GM19372 (cell line): ENCODE measurements at regions not wholly inside any gene's neighbourhood (a gene's known extent, or its start where the extent isn't known, plus 50 kb on each side); places are given as distances from the start of the nearest gene placed in this dataset.
"Not testable (repeated sequence)": the region's sequence is repeated elsewhere in the genome, so short reads cannot be mapped to it uniquely, and the experiment has no call there.

Experiments used
- ATAC-seq: cut with Tn5 transposase; IDR thresholded peaks from one replicate; pipeline ENCODE4 v1.9.1; 2021; ENCODE audit warnings: mild to moderate bottlenecking, low read depth, moderate library complexity; ENCODE audit not compliant: unreplicated experiment

- no peak for ATAC-seq
Observed at GRCh38 chr6:22150368-22151035, 146.3 kb downstream of the PRL start.

- ATAC-seq: no peak
Observed at GRCh38 chr6:22151892-22152291, 144.9 kb downstream of the PRL start.

DNA sequence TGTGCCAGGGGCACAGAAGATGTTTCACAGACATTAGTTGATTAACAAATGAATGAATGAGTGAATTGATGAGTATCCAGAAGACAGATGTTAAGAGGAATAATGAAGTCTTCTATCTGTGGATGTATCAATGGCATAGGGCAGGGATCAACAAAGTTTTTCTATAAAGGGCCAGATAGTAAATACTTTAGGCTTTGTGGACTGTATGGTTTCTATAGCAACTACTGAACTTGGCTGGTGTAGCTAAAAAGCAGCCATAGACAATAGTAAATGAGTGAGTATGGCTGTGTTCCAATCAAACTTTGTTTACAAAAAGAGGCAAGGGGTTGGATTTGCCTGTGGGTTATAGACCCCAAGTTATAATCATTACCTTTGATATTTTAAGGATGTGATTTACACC is 144.0 kb downstream of the PRL start:
- ATAC-seq: no peak

GRCh38 chr6:22153384-22154158 is 143.3 kb downstream of the PRL start:
- ATAC-seq: no peak

DNA sequence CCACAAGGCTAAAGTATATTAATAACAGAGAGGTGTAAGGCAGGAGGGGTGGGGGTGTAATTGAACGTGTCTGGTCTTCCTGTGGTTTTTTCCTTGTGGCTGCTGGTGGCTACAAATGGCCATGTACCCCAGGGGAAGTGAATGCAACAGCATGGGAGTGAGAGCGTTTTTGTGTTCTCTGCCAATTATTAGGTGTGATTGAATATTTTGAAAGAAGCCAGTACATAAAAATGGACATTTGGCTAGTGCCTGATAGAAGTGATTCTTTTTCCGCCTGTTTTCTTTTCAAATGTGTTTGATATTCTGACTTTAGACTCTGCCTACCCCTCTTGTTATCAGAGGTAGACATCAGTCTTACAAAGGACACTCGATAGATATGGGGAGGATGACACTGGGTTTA is 141.3 kb downstream of the PRL start:
- ATAC-seq: no peak

GRCh38 chr6:22157233-22157632 is 139.6 kb downstream of the PRL start:
- no peak for ATAC-seq

DNA sequence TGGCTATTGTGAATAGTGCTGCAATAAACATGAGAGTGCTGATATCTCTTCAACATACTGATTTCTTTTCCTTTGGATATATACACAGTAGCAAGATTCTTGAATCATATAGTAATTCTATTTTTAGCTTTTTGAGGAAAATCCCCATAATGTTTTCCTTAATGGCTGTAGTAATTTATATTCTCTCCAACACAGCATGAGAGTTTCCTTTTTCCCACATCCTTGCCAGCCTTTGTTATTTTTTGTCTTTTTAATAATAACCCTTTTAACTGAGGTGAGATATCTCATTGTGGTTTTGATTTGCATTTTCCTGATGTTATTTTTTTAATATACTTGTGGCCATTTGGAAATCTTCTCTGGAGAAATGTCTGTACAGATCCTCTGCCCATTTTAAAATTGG is 132.6 kb downstream of the PRL start:
- ATAC-seq: no peak

GRCh38 chr6:22171006-22171405 is 125.8 kb downstream of the PRL start:
- ATAC-seq: not testable (repeated sequence)

DNA sequence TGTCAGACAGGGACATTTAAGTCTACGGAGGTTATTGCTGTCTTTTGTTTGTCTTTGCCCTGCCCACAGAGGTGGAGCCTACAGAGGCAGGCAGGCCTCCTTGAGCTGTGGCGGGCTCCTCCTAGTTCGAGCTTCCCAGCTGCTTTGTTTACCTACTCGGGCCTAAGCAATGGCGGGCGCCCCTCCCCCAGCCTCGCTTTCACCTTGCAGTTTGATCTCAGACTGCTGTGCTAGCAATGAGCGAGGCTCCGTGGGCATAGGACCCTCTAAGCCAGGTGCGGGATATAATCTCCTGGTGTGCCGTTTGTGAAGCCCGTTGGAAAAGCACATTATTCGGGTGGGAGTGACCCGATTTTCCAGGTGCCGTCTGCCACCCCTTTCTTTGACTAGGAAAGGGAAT is 125.0 kb downstream of the PRL start:
- not testable (repeated sequence) for ATAC-seq

GRCh38 chr6:22173311-22173710 is 123.5 kb downstream of the PRL start:
- no peak for ATAC-seq

DNA sequence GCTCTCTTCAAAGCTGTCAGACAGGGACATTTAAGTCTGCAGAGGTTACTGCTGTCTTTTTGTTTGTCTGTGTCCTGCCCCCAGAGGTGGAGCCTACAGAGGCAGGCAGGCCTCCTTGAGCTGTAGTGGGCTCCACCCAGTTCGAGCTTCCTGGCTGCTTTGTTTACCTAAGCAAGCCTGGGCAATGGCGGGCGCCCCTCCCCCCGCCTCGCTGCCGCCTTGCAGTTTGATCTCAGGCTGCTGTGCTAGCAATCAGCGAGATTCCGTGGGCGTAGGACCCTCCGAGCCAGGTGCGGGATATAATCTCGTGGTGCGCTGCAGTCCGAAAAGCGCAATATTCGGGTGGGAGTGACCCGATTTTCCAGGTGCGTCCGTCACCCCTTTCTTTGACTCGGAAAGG is 116.6 kb downstream of the PRL start:
- ATAC-seq: not testable (repeated sequence)

- no peak for ATAC-seq
Observed at GRCh38 chr6:22184371-22184770, 112.5 kb downstream of the PRL start.

DNA sequence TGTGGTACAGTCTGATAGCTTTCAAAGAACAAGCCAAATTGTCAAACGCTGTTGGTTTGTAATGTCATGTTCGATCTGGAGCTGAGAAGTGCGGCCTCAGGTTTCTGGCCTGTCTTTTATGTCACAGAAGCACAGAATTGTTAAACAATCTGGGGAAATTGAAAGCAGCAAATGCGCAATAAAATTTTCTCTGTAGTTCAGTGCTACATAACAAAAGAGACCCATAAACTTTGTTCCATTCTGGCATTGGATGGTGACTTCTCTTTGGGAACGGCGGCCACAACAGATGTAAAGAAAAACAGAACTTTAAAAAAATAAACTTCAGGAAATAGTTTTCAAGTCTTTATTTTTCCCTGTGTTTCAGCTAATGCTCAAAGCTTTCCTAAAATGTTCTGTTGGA is 106.9 kb downstream of the PRL start:
- no peak for ATAC-seq

DNA sequence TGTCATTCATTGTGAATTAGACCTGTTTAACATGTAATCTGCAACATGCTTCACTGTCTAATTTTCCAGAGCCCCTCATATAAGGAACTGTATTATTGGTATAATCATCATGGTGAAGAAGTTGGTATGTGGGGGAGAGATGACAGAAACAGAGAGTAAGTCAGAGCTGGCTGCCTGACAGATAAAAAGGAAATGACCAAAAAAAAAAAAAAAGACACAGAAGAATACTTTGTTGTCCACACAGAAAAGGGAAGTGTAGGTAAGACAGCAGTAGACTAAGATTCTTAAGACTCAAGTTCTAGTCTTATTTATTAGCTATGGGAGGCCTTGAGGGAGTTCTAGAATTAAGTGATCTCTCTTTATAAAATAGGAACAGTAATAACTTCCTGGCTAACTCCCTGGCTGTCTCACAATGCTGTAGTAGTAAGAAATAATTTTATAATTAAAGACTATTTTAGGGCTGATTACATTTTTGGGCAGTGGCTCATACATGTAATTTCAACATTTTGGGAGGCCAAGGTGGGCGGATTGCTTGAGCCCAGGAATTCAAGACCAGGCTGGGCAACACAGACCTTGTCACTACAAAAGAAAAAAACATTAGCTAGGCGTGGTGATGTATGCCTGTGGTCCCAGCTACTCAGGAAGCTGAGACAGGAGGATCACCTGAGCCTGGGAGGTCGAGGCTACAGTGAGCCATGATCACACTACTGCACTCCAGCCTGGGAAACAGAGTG is 102.5 kb downstream of the PRL start:
- ATAC-seq: no peak

GRCh38 chr6:22199771-22200170 is 97.1 kb downstream of the PRL start:
- no peak for ATAC-seq

- no peak for ATAC-seq
Observed at GRCh38 chr6:22204153-22204552, 92.7 kb downstream of the PRL start.

DNA sequence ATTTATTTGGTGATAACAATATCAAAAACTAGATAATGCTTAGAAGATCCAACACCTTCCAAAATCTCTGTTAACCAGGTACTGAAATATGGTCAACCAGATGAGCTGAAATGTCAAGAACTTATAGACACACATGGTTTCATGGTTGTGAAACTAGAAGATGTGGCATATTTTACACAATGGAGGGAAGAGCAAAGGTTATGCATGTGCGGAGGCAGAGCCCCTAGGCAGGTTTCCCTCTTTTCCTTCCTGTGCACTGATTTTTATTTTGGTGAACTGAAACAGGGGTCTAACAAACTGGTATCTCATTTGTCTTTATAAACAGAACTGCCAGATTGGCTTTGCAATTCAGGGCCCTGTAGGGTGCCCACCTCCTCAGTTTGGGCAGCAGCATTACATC is 91.6 kb downstream of the PRL start:
- ATAC-seq: no peak

DNA sequence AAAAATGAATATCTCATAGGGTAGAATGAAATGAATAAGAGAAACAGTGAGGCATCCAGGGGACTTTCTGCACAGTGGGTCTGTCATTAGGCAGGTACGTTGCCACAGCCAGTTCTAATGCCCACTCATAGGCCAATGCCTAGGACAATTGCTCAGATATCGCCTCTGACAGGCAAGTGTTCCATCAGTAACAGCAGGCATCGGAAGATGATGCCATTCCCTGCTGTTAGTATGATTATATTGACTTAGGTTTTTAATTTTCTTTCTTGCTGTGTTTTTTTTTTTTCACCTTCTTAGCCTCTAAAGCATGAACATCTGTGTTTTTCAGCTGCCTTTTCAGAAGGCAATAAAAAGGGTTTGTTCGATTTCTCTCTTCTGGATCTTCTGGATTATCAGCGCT is 90.7 kb downstream of the PRL start:
- no peak for ATAC-seq

DNA sequence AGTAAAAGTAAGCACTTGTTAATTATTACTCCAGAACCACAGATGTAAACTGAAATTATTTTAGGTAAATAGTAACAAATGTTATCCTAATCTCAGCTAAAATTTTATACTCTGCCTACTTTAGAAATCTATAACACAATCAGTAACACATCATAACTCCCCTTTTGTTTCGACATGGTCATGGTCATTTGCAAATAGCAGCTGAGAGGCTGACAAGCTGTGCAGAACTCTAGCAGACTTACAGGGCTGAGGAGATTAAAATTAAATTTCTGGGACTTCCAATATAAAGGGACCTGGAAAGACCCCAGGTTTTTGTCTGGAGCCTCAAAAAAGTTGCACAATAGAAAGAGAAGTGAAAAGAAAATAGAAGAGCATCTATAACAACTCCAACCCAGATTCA is 88.8 kb downstream of the PRL start:
- no peak for ATAC-seq

GRCh38 chr6:22214314-22214713 is 82.5 kb downstream of the PRL start:
- no peak for ATAC-seq

- not testable (repeated sequence) for ATAC-seq
Observed at GRCh38 chr6:22215474-22215873, 81.4 kb downstream of the PRL start.

- ATAC-seq: no peak
Observed at GRCh38 chr6:22218410-22218809, 78.4 kb downstream of the PRL start.
